ENCODE measurements at regions not wholly inside any gene's neighbourhood (a gene's known extent, or its start where the extent isn't known, plus 50 kb on each side); places are given as distances from the start of the nearest gene placed in this dataset.

GRCh38 chr13:73262862-73263627 is 204.2 kb downstream of the KLF5 start:
- no peak for DNase-seq (ENCODE audit: low read depth, low spot score)

GRCh38 chr13:73261739-73262216 is 203.0 kb downstream of the KLF5 start:
- DNase-seq (ENCODE audit: low read depth, low spot score) = no peak

- no peak for DNase-seq (ENCODE audit: low read depth, low spot score)
These were observed 200.5 kb downstream of the KLF5 start for GRCh38 chr13:73259061-73260017.

GRCh38 chr13:73258406-73258805 is 199.6 kb downstream of the KLF5 start:
- no peak for DNase-seq (ENCODE audit: low read depth, low spot score)

GRCh38 chr13:73254827-73255226 is 196.0 kb downstream of the KLF5 start:
- DNase-seq (ENCODE audit: low read depth, low spot score) = no peak

GRCh38 chr13:73251626-73252265 is 192.9 kb downstream of the KLF5 start:
- no peak for DNase-seq (ENCODE audit: low read depth, low spot score)

GRCh38 chr13:73250061-73250460 is 191.3 kb downstream of the KLF5 start:
- DNase-seq (ENCODE audit: low read depth, low spot score) = no peak

GRCh38 chr13:73248711-73249580 is 190.1 kb downstream of the KLF5 start:
- peak; percentile 35 for DNase-seq (ENCODE audit: low read depth, low spot score)

GRCh38 chr13:73248154-73248553 is 189.3 kb downstream of the KLF5 start:
- no peak for DNase-seq (ENCODE audit: low read depth, low spot score)

GRCh38 chr13:73245246-73245645 is 186.4 kb downstream of the KLF5 start:
- no peak for DNase-seq (ENCODE audit: low read depth, low spot score)

- DNase-seq (ENCODE audit: low read depth, low spot score) = no peak
These were observed 185.7 kb downstream of the KLF5 start for GRCh38 chr13:73244467-73244866.

- no peak for DNase-seq (ENCODE audit: low read depth, low spot score)
These were observed 183.8 kb downstream of the KLF5 start for GRCh38 chr13:73242515-73243015.

- no peak for DNase-seq (ENCODE audit: low read depth, low spot score)
These were observed 181.4 kb downstream of the KLF5 start for GRCh38 chr13:73240193-73240592.

- DNase-seq (ENCODE audit: low read depth, low spot score) = no peak
These were observed 176.6 kb downstream of the KLF5 start for GRCh38 chr13:73235385-73235784.

GRCh38 chr13:73231471-73231870 is 172.7 kb downstream of the KLF5 start:
- DNase-seq (ENCODE audit: low read depth, low spot score) = no peak

- no peak for DNase-seq (ENCODE audit: low read depth, low spot score)
These were observed 171.9 kb downstream of the KLF5 start for GRCh38 chr13:73230716-73231115.

GRCh38 chr13:73228546-73228945 is 169.7 kb downstream of the KLF5 start:
- DNase-seq (ENCODE audit: low read depth, low spot score) = no peak

GRCh38 chr13:73225990-73226389 is 167.2 kb downstream of the KLF5 start:
- no peak for DNase-seq (ENCODE audit: low read depth, low spot score)

- no peak for DNase-seq (ENCODE audit: low read depth, low spot score)
These were observed 165.9 kb downstream of the KLF5 start for GRCh38 chr13:73224703-73225102.

GRCh38 chr13:73223372-73223781 is 164.6 kb downstream of the KLF5 start:
- no peak for DNase-seq (ENCODE audit: low read depth, low spot score)
